ENCODE measurements at regions not wholly inside any gene's neighbourhood (a gene's known extent, or its start where the extent isn't known, plus 50 kb on each side); places are given as distances from the start of the nearest gene placed in this dataset.

DNA sequence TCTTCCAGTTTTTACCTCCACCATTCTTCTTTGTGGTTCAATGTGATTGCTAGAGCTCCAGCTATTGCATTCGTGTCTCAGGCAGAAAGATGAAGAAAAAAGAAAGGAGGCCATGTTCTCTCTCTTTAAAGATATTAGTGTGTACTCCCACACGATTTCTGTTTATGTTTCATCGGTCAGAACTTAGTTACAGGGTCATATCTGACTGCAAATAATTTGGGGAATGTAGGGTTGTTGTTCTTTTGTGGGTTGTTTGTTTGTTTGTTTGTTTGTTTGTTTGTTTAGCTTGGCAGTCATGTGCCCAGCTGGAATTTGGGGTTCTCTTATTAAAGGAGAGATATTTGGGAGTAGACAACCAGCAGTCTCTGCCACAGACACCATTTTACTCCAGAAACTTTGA is 53.6 kb upstream of the PIK3CG start:
- dilution Hi-C loops (cut with HindIII; ENCODE audit: low sequenced_read_pairs, unreplicated experiment) (no loop called here), intact Hi-C loops (cut with micrococcal nuclease) (no loop called here), in situ Hi-C loops (cut with MboI; ENCODE audit: low sequenced_read_pairs) (no loop called here)
- H3K23ac ChIP-seq (ENCODE audit: low read depth, low read length) = no peak overlapping the region
- DNase-seq (no peak), ATAC-seq (ENCODE audit: low read depth) (no peak)
- BruUV-seq (replicated peaks) = no TSS peak
- no peaks in the 10 kb centered on the region for H4K20me1 ChIP-seq (ENCODE audit: insufficient read depth, low read length)
- H2AK5ac ChIP-seq (ENCODE audit: low read depth, low read length) = no peak overlapping the region
- TF ChIP-seq FOS (IDR thresholded peaks at IDR 0.05; ENCODE audit: low read depth, low read length) = no peak
- TF ChIP-seq BHLHE40 (IDR thresholded peaks at IDR 0.05; ENCODE audit: low read depth, low read length) = no peak
- TF ChIP-seq, protein P1, sequence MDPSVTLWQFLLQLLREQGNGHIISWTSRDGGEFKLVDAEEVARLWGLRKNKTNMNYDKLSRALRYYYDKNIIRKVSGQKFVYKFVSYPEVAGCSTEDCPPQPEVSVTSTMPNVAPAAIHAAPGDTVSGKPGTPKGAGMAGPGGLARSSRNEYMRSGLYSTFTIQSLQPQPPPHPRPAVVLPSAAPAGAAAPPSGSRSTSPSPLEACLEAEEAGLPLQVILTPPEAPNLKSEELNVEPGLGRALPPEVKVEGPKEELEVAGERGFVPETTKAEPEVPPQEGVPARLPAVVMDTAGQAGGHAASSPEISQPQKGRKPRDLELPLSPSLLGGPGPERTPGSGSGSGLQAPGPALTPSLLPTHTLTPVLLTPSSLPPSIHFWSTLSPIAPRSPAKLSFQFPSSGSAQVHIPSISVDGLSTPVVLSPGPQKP (IDR thresholded peaks at IDR 0.05; ENCODE audit: borderline replicate concordance, low read depth, low read length) = no peak
- TF ChIP-seq, protein P2, sequence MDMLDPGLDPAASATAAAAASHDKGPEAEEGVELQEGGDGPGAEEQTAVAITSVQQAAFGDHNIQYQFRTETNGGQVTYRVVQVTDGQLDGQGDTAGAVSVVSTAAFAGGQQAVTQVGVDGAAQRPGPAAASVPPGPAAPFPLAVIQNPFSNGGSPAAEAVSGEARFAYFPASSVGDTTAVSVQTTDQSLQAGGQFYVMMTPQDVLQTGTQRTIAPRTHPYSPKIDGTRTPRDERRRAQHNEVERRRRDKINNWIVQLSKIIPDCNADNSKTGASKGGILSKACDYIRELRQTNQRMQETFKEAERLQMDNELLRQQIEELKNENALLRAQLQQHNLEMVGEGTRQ (IDR thresholded peaks at IDR 0.05; ENCODE audit: low read depth, low read length) = no peak
- no peak for TF ChIP-seq MAZ (IDR thresholded peaks at IDR 0.05; ENCODE audit: borderline replicate concordance, low read depth, low read length)
- no peak for TF ChIP-seq RCOR1 (IDR thresholded peaks at IDR 0.05; ENCODE audit: insufficient replicate concordance, low read length)
- TF ChIP-seq MXI1 (IDR thresholded peaks at IDR 0.05; ENCODE audit: borderline replicate concordance, low read depth, low read length) = no peak
- no peak for TF ChIP-seq RFX5 (IDR thresholded peaks at IDR 0.05; ENCODE audit: low read depth, low read length)
- TF ChIP-seq, protein P3, sequence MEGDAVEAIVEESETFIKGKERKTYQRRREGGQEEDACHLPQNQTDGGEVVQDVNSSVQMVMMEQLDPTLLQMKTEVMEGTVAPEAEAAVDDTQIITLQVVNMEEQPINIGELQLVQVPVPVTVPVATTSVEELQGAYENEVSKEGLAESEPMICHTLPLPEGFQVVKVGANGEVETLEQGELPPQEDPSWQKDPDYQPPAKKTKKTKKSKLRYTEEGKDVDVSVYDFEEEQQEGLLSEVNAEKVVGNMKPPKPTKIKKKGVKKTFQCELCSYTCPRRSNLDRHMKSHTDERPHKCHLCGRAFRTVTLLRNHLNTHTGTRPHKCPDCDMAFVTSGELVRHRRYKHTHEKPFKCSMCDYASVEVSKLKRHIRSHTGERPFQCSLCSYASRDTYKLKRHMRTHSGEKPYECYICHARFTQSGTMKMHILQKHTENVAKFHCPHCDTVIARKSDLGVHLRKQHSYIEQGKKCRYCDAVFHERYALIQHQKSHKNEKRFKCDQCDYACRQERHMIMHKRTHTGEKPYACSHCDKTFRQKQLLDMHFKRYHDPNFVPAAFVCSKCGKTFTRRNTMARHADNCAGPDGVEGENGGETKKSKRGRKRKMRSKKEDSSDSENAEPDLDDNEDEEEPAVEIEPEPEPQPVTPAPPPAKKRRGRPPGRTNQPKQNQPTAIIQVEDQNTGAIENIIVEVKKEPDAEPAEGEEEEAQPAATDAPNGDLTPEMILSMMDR (conservative IDR thresholded peaks at IDR 0.05; ENCODE audit: low read depth, low read length) = no peak
- TF ChIP-seq MAFK (IDR thresholded peaks at IDR 0.05; ENCODE audit: low read depth, low read length) = no peak
- no peak for TF ChIP-seq POLR2A (IDR thresholded peaks at IDR 0.05; ENCODE audit: low read depth, low read length)
- no peak for TF ChIP-seq SMC3 (IDR thresholded peaks at IDR 0.05; ENCODE audit: low read depth, low read length)
- H2BK20ac ChIP-seq (ENCODE audit: low read depth, low read length) = no peak overlapping the region; the same call in 1 of the 2 replicates
- H3K9me3 ChIP-seq (ENCODE audit: control insufficient read depth, insufficient read depth, low read length) = no peaks in the 10 kb centered on the region
- H3K4ac ChIP-seq (ENCODE audit: low read depth, low read length) = no peak overlapping the region
- H3K9me1 ChIP-seq (ENCODE audit: insufficient read depth, low read length) = no peaks in the 10 kb centered on the region
- H2BK5ac ChIP-seq (ENCODE audit: low read depth, low read length, poor library complexity, severe bottlenecking) = no peak overlapping the region
- H3K9ac ChIP-seq (ENCODE audit: low read depth, low read length) = no peak overlapping the region
- H3K36me3 ChIP-seq (ENCODE audit: control insufficient read depth, insufficient read depth, low read length) = no peaks in the 10 kb centered on the region
- no peak overlapping the region for H2BK120ac ChIP-seq (ENCODE audit: low read depth, low read length)
- no peak overlapping the region for H2BK15ac ChIP-seq (ENCODE audit: low read depth, low read length)
- no peak overlapping the region for H2AFZ ChIP-seq (replicated peaks; ENCODE audit: low read length, poor library complexity)
- ChIA-PET CTCF (no interaction called here), POLR2A (ENCODE audit: unreplicated experiment) (no interaction called here)
- no peak overlapping the region for H3K4me3 ChIP-seq (ENCODE audit: insufficient read depth, low read depth, low read length)
- no peak overlapping the region for H3K14ac ChIP-seq (replicated peaks; ENCODE audit: low read depth, low read length)
- no CpG with 5 or more reads among the region's 3 CpGs for whole genome bisulfite sequencing, 2 experiments (ENCODE audit: extremely low coverage in 2 of 2, insufficient read length in 1 of 2)
- H3K79me1 ChIP-seq (ENCODE audit: low read depth in 1 of 2, low read length in 2 of 2) = no peaks in the 10 kb centered on the region
- H3K56ac ChIP-seq (ENCODE audit: extremely low read depth, insufficient read depth, low read length) = no peak overlapping the region
- H3K27me3 ChIP-seq (ENCODE audit: control insufficient read depth, insufficient read depth, low read length) = 0 out of 2 replicates have a peak, but pooled peaks cover 1% of the 10 kb centered on the region
- H3K4me1 ChIP-seq (ENCODE audit: control insufficient read depth, insufficient read depth, low read length) = peaks cover 1% of the 10 kb centered on the region; the same call in 1 of the 2 replicates
- H4K91ac ChIP-seq (ENCODE audit: insufficient read depth, low read depth, low read length) = no peak overlapping the region
- no peak overlapping the region for H2AK9ac ChIP-seq (replicated peaks; ENCODE audit: low read depth, low read length, poor library complexity)
- no peak overlapping the region for H3K18ac ChIP-seq (ENCODE audit: low read depth, low read length)
- H4K5ac ChIP-seq (ENCODE audit: low read depth, low read length) = no peak overlapping the region
- no peak overlapping the region for H4K8ac ChIP-seq (ENCODE audit: low read depth in 2 of 2, low read length in 2 of 2)
- H3K4me2 ChIP-seq (ENCODE audit: low read depth, low read length) = no peak overlapping the region
- H3K27ac ChIP-seq (ENCODE audit: insufficient read depth, low read length) = no peak overlapping the region
